ENCODE measurements at regions not wholly inside any gene's neighbourhood (a gene's known extent, or its start where the extent isn't known, plus 50 kb on each side); places are given as distances from the start of the nearest gene placed in this dataset.

DNA sequence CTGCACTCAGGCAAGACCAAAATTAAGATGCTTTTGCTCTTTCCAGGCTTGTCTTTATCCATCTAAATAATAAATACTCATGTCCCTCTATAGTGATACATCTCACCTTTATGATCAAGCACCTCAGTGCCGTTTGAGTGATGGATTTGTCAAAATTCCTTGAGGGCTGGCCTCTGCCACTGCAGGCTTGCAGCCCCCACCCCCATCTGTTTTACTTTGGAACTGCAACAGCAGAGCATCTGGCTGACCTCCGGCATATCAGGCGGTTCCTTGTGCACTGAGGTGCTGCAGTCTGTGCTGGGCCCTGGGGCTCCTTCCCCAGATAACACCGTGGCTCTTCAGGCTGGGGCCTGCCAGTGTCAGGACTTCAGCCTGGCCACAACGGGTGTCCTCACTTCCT is 386.9 kb downstream of the CDH26 start:
- TF ChIP-seq, protein P1, sequence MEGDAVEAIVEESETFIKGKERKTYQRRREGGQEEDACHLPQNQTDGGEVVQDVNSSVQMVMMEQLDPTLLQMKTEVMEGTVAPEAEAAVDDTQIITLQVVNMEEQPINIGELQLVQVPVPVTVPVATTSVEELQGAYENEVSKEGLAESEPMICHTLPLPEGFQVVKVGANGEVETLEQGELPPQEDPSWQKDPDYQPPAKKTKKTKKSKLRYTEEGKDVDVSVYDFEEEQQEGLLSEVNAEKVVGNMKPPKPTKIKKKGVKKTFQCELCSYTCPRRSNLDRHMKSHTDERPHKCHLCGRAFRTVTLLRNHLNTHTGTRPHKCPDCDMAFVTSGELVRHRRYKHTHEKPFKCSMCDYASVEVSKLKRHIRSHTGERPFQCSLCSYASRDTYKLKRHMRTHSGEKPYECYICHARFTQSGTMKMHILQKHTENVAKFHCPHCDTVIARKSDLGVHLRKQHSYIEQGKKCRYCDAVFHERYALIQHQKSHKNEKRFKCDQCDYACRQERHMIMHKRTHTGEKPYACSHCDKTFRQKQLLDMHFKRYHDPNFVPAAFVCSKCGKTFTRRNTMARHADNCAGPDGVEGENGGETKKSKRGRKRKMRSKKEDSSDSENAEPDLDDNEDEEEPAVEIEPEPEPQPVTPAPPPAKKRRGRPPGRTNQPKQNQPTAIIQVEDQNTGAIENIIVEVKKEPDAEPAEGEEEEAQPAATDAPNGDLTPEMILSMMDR (IDR thresholded peaks at IDR 0.05; ENCODE audit: insufficient read depth, low read length, poor library complexity, severe bottlenecking), result no peak
- no peak for TF ChIP-seq EZH2phosphoT487 (conservative IDR thresholded peaks at IDR 0.05; ENCODE audit: low read length)
